ENCODE measurements at regions not wholly inside any gene's neighbourhood (a gene's known extent, or its start where the extent isn't known, plus 50 kb on each side); places are given as distances from the start of the nearest gene placed in this dataset.
"Not testable (repeated sequence)": the region's sequence is repeated elsewhere in the genome, so short reads cannot be mapped to it uniquely, and the experiment has no call there.

- DNase-seq (ENCODE audit: low read depth), result no peak
- H3K4me3 ChIP-seq (ENCODE audit: control insufficient read depth, low read depth, low read length), result no peak overlapping the region
- TF ChIP-seq CTCF (IDR thresholded peaks at IDR 0.05; ENCODE audit: control insufficient read depth, insufficient read depth, low read depth, low read length, missing control alignments), result no peak
These were observed 1016.0 kb downstream of the SOCS6 start for GRCh38 chr18:71304856-71305255.

- H3K4me3 ChIP-seq (ENCODE audit: control insufficient read depth, low read depth, low read length); DNase-seq (ENCODE audit: low read depth): not testable (repeated sequence)
These were observed 1014.9 kb downstream of the SOCS6 start for GRCh38 chr18:71303743-71304142.

GRCh38 chr18:71301596-71301995 is 1012.8 kb downstream of the SOCS6 start:
- no peak for TF ChIP-seq CTCF (IDR thresholded peaks at IDR 0.05; ENCODE audit: control insufficient read depth, insufficient read depth, low read depth, low read length, missing control alignments)
- no peak for DNase-seq (ENCODE audit: low read depth)
- H3K4me3 ChIP-seq (ENCODE audit: control insufficient read depth, low read depth, low read length), result no peak overlapping the region

- not testable (repeated sequence) for DNase-seq (ENCODE audit: low read depth)
These were observed 1005.4 kb downstream of the SOCS6 start for GRCh38 chr18:71294201-71294600.

GRCh38 chr18:71293322-71293721 is 1004.5 kb downstream of the SOCS6 start:
- no peak overlapping the region for H3K4me3 ChIP-seq (ENCODE audit: control insufficient read depth, low read depth, low read length)
- DNase-seq (ENCODE audit: low read depth), result no peak
- TF ChIP-seq CTCF (IDR thresholded peaks at IDR 0.05; ENCODE audit: control insufficient read depth, insufficient read depth, low read depth, low read length, missing control alignments), result no peak

More at GRCh38 chr18:71294201-71294600, 1005.4 kb downstream of the SOCS6 start:
- not testable (repeated sequence) for H3K4me3 ChIP-seq (ENCODE audit: control insufficient read depth, low read depth, low read length)

- H3K4me3 ChIP-seq (ENCODE audit: control insufficient read depth, low read depth, low read length), result no peak overlapping the region
- TF ChIP-seq CTCF (IDR thresholded peaks at IDR 0.05; ENCODE audit: control insufficient read depth, insufficient read depth, low read depth, low read length, missing control alignments), result no peak
- DNase-seq (ENCODE audit: low read depth), result no peak
These were observed 998.4 kb downstream of the SOCS6 start for GRCh38 chr18:71287268-71287667.

- TF ChIP-seq CTCF (IDR thresholded peaks at IDR 0.05; ENCODE audit: control insufficient read depth, insufficient read depth, low read depth, low read length, missing control alignments), result no peak
- no peak for DNase-seq (ENCODE audit: low read depth)
- no peak overlapping the region for H3K4me3 ChIP-seq (ENCODE audit: control insufficient read depth, low read depth, low read length)
These were observed 963.6 kb downstream of the SOCS6 start for GRCh38 chr18:71252351-71252865.

GRCh38 chr18:71250191-71250590 is 961.3 kb downstream of the SOCS6 start:
- H3K4me3 ChIP-seq (ENCODE audit: control insufficient read depth, low read depth, low read length), result no peak overlapping the region
- no peak for TF ChIP-seq CTCF (IDR thresholded peaks at IDR 0.05; ENCODE audit: control insufficient read depth, insufficient read depth, low read depth, low read length, missing control alignments)
- no peak for DNase-seq (ENCODE audit: low read depth)
